ENCODE measurements at regions not wholly inside any gene's neighbourhood (a gene's known extent, or its start where the extent isn't known, plus 50 kb on each side); places are given as distances from the start of the nearest gene placed in this dataset.

- Histone ChIP-seq H3K4me3 (ENCODE audit: low read depth, low read length) (no peak overlapping the region), H3K9me3 (ENCODE audit: control insufficient read depth, insufficient read depth, low read length) (no peaks in the 10 kb centered on the region), H3K27ac (ENCODE audit: low read depth, low read length) (no peak overlapping the region), H3K27me3 (ENCODE audit: control insufficient read depth, insufficient read depth, low read length) (no peaks in the 10 kb centered on the region)
- ChIA-PET CTCF (no interaction called here), POLR2A (no interaction called here)
- no peak for DNase-seq (ENCODE audit: low read depth, low spot score)
- TF ChIP-seq CTCF (IDR thresholded peaks at IDR 0.05; ENCODE audit: low read depth, low read length) = no peak
These were observed 92.3 kb upstream of the C11orf87 start for GRCh38 chr11:109329716-109330115.

- no peak for DNase-seq (ENCODE audit: low read depth, low spot score)
- CTCF ChIA-PET = no interaction called here
These were observed 83.9 kb upstream of the C11orf87 start for GRCh38 chr11:109338131-109338530.

GRCh38 chr11:109342261-109342660, 79.7 kb upstream of the C11orf87 start:
- CTCF ChIA-PET = no interaction called here
- no peaks in the 10 kb centered on the region for H3K9me3 ChIP-seq (ENCODE audit: control insufficient read depth, insufficient read depth, low read length)
- H3K27ac ChIP-seq (ENCODE audit: low read depth, low read length) = no peak overlapping the region
- DNase-seq (ENCODE audit: low read depth, low spot score) = no peak
- no peak for TF ChIP-seq CTCF (IDR thresholded peaks at IDR 0.05; ENCODE audit: low read depth, low read length)
- POLR2A ChIA-PET = no interaction called here
- no peak overlapping the region for H3K4me3 ChIP-seq (ENCODE audit: low read depth, low read length)
- H3K27me3 ChIP-seq (ENCODE audit: control insufficient read depth, insufficient read depth, low read length) = no peaks in the 10 kb centered on the region

More at GRCh38 chr11:109338131-109338530, 83.9 kb upstream of the C11orf87 start:
- POLR2A ChIA-PET = no interaction called here
- no peaks in the 10 kb centered on the region for H3K9me3 ChIP-seq (ENCODE audit: control insufficient read depth, insufficient read depth, low read length)
- no peak for TF ChIP-seq CTCF (IDR thresholded peaks at IDR 0.05; ENCODE audit: low read depth, low read length)
- no peak overlapping the region for H3K27ac ChIP-seq (ENCODE audit: low read depth, low read length)
- H3K4me3 ChIP-seq (ENCODE audit: low read depth, low read length) = no peak overlapping the region
- H3K27me3 ChIP-seq (ENCODE audit: control insufficient read depth, insufficient read depth, low read length) = no peaks in the 10 kb centered on the region

- DNase-seq (ENCODE audit: low read depth, low spot score) = no peak
- no peak for TF ChIP-seq CTCF (IDR thresholded peaks at IDR 0.05; ENCODE audit: low read depth, low read length)
- ChIA-PET POLR2A (no interaction called here), CTCF (no interaction called here)
- no peaks in the 10 kb centered on the region for H3K9me3 ChIP-seq (ENCODE audit: control insufficient read depth, insufficient read depth, low read length)
- no peak overlapping the region for H3K27ac ChIP-seq (ENCODE audit: low read depth, low read length)
- no peak overlapping the region for H3K4me3 ChIP-seq (ENCODE audit: low read depth, low read length)
- H3K27me3 ChIP-seq (ENCODE audit: control insufficient read depth, insufficient read depth, low read length) = no peaks in the 10 kb centered on the region
These were observed 78.7 kb upstream of the C11orf87 start for GRCh38 chr11:109343242-109343641.

GRCh38 chr11:109347304-109347703, 74.7 kb upstream of the C11orf87 start:
- Histone ChIP-seq H3K27ac (ENCODE audit: low read depth, low read length) (no peak overlapping the region), H3K4me3 (ENCODE audit: low read depth, low read length) (no peak overlapping the region), H3K9me3 (ENCODE audit: control insufficient read depth, insufficient read depth, low read length) (no peaks in the 10 kb centered on the region), H3K27me3 (ENCODE audit: control insufficient read depth, insufficient read depth, low read length) (no peaks in the 10 kb centered on the region)
- CTCF ChIA-PET = interaction anchor here (1.1 kb wide), 1 partner anchor 9 kb away, joined by 3 read pairs; no protein-coding TSS in a partner anchor
- no peak for TF ChIP-seq CTCF (IDR thresholded peaks at IDR 0.05; ENCODE audit: low read depth, low read length)
- POLR2A ChIA-PET = no interaction called here
- DNase-seq (ENCODE audit: low read depth, low spot score) = no peak
